ENCODE measurements at regions not wholly inside any gene's neighbourhood (a gene's known extent, or its start where the extent isn't known, plus 50 kb on each side); places are given as distances from the start of the nearest gene placed in this dataset.

DNA sequence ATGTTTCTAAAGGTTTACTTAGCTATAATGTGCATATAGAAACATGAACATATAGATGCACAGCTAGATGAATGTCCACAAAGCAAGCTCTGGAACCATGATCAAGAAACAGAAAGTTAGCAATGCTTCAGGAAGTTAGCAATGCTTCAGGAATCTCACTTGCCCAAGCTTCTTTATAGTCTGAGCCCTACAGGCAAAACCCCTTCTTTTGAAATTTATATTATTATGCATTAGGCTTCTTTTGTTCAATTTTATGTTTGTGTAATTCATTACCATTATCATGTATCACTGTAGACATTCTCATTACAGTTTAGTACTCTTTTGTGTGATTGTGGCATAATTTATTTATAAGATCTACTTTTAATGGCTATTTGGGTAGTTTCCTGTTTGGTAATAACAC is 286.4 kb upstream of the BCHE start:
- Histone ChIP-seq H3K4me3 (ENCODE audit: low read length) (no peak overlapping the region), H3K79me2 (ENCODE audit: control insufficient read depth, low read length) (no peaks in the 10 kb centered on the region), H4K20me1 (ENCODE audit: control insufficient read depth, insufficient read depth, low read depth, low read length) (no peaks in the 10 kb centered on the region), H3K9me3 (ENCODE audit: control insufficient read depth, insufficient read depth, low read length) (no peaks in the 10 kb centered on the region), H3K27ac (ENCODE audit: low read depth, low read length) (no peak overlapping the region), H3K27me3 (ENCODE audit: control insufficient read depth, low read length) (no peaks in the 10 kb centered on the region), H3K4me2 (ENCODE audit: low read length) (no peak overlapping the region), H3F3A (ENCODE audit: control insufficient read depth, insufficient read depth) (no peaks in the 10 kb centered on the region), H3K9me2 (replicated peaks; ENCODE audit: control insufficient read depth, low read length) (no peaks in the 10 kb centered on the region), H3K36me3 (ENCODE audit: control insufficient read depth, low read length) (no peaks in the 10 kb centered on the region), H3K4me1 (ENCODE audit: control insufficient read depth, low read length) (no peaks in the 10 kb centered on the region)
- TF ChIP-seq EZH2phosphoT487 (IDR thresholded peaks at IDR 0.05; ENCODE audit: borderline replicate concordance, low read length): no peak
- TF ChIP-seq, protein P1, sequence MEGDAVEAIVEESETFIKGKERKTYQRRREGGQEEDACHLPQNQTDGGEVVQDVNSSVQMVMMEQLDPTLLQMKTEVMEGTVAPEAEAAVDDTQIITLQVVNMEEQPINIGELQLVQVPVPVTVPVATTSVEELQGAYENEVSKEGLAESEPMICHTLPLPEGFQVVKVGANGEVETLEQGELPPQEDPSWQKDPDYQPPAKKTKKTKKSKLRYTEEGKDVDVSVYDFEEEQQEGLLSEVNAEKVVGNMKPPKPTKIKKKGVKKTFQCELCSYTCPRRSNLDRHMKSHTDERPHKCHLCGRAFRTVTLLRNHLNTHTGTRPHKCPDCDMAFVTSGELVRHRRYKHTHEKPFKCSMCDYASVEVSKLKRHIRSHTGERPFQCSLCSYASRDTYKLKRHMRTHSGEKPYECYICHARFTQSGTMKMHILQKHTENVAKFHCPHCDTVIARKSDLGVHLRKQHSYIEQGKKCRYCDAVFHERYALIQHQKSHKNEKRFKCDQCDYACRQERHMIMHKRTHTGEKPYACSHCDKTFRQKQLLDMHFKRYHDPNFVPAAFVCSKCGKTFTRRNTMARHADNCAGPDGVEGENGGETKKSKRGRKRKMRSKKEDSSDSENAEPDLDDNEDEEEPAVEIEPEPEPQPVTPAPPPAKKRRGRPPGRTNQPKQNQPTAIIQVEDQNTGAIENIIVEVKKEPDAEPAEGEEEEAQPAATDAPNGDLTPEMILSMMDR (IDR thresholded peaks at IDR 0.05; ENCODE audit: low read depth, low read length, poor library complexity, severe bottlenecking): no peak

DNA sequence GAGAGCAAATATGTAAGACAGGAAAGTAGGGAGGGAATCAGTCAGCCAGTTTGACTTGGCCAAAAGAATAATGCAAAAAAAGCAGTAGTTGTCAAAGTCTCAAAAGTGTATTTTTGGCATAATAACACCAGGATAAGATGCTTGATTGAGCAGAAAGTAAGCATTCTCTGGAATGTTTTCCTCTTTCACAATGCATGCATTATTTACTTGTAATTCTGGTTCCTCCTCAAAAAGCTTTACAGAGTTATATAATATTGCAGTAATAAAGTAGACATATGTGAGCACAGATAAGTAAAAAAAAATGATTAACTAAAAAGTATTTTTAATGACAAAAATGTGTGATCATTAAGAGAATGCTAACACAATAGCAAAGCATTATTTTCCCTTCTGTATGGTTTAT is 285.9 kb upstream of the BCHE start:
- H3K27ac ChIP-seq (ENCODE audit: low read depth, low read length): no peak overlapping the region
- H3K9me3 ChIP-seq (ENCODE audit: control insufficient read depth, insufficient read depth, low read length): no peaks in the 10 kb centered on the region
- no peaks in the 10 kb centered on the region for H3K27me3 ChIP-seq (ENCODE audit: control insufficient read depth, low read length)
- H3K36me3 ChIP-seq (ENCODE audit: control insufficient read depth, low read length): no peaks in the 10 kb centered on the region
- no peak for TF ChIP-seq EZH2phosphoT487 (IDR thresholded peaks at IDR 0.05; ENCODE audit: borderline replicate concordance, low read length)
- TF ChIP-seq, protein P1 (IDR thresholded peaks at IDR 0.05; ENCODE audit: low read depth, low read length, poor library complexity, severe bottlenecking): no peak
- no peaks in the 10 kb centered on the region for H3F3A ChIP-seq (ENCODE audit: control insufficient read depth, insufficient read depth)
- no peaks in the 10 kb centered on the region for H3K4me1 ChIP-seq (ENCODE audit: control insufficient read depth, low read length)
- no peaks in the 10 kb centered on the region for H4K20me1 ChIP-seq (ENCODE audit: control insufficient read depth, insufficient read depth, low read depth, low read length)
- H3K9me2 ChIP-seq (replicated peaks; ENCODE audit: control insufficient read depth, low read length): no peaks in the 10 kb centered on the region
- no peaks in the 10 kb centered on the region for H3K79me2 ChIP-seq (ENCODE audit: control insufficient read depth, low read length)
- H3K4me2 ChIP-seq (ENCODE audit: low read length): no peak overlapping the region
- H3K4me3 ChIP-seq (ENCODE audit: low read length): no peak overlapping the region

DNA sequence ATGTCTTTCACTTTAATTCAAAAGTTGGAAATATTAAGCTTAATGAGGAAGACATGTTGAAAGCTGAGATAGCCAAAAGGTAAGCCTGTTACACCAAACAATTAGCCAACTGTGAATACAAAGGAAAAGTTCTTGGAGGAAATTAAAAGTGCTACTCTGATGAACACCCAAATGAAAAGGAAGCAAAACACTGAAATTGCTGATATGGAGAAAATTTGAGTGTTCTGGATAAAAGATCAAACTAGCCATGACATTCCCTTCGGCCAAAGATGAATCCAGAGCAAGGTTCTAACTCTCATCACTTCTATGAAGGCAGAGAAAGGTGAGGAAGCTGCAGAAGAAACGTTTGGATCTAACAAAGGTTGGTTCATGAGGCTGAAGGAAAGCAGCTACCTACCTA is 280.8 kb upstream of the BCHE start:
- Histone ChIP-seq H4K20me1 (ENCODE audit: control insufficient read depth, insufficient read depth, low read depth, low read length) (no peaks in the 10 kb centered on the region), H3K4me3 (ENCODE audit: low read length) (no peak overlapping the region), H3K27ac (ENCODE audit: low read depth, low read length) (no peak overlapping the region)

More for the DNA sequence above, 280.8 kb upstream of the BCHE start:
- Histone ChIP-seq H3K9me3 (ENCODE audit: control insufficient read depth, insufficient read depth, low read length) (no peaks in the 10 kb centered on the region), H3K79me2 (ENCODE audit: control insufficient read depth, low read length) (no peaks in the 10 kb centered on the region), H3K4me1 (ENCODE audit: control insufficient read depth, low read length) (no peaks in the 10 kb centered on the region), H3K36me3 (ENCODE audit: control insufficient read depth, low read length) (no peaks in the 10 kb centered on the region), H3K27me3 (ENCODE audit: control insufficient read depth, low read length) (no peaks in the 10 kb centered on the region), H3K9me2 (replicated peaks; ENCODE audit: control insufficient read depth, low read length) (no peaks in the 10 kb centered on the region), H3F3A (ENCODE audit: control insufficient read depth, insufficient read depth) (no peaks in the 10 kb centered on the region), H3K4me2 (ENCODE audit: low read length) (no peak overlapping the region)
- TF ChIP-seq, protein P1 (IDR thresholded peaks at IDR 0.05; ENCODE audit: low read depth, low read length, poor library complexity, severe bottlenecking): no peak
- TF ChIP-seq EZH2phosphoT487 (IDR thresholded peaks at IDR 0.05; ENCODE audit: borderline replicate concordance, low read length): no peak
